AG04450 (cell line): ENCODE measurements at regions not wholly inside any gene's neighbourhood (a gene's known extent, or its start where the extent isn't known, plus 50 kb on each side); places are given as distances from the start of the nearest gene placed in this dataset.

Source experiments
- CTCF ChIA-PET: fragments of 300-600, 350-600 bp; formaldehyde crosslinking; extraction: SDS; loops from one replicate; lab custom pipeline; 2022; ENCODE audit warnings: antibody characterized with exemption, inconsistent platforms; lab: Charles Lee
- POLR2A ChIA-PET: fragments of 350-600 bp; formaldehyde crosslinking; extraction: SDS; loops from one replicate; lab custom pipeline; 2021; ENCODE audit warnings: antibody characterized with exemption, inconsistent platforms; lab: Yijun Ruan, JAX
- DNase-seq: peaks from one replicate; pipeline ENCODE4 v3.0.0-alpha.2; 2011; ENCODE audit warnings: low read depth, low spot score
- H3K27ac ChIP-seq: one replicate; pipeline ENCODE4 v1.5.1; 2012; ENCODE audit warnings: low read depth, low read length, control low read depth
- H3K27me3 ChIP-seq: one replicate; pipeline ENCODE4 v1.6.0; 2012; ENCODE audit warnings: low read length; ENCODE audit not compliant: control insufficient read depth, insufficient read depth
- H3K4me3 ChIP-seq: 2 replicates; pipeline ENCODE4 v1.5.1; 2011; ENCODE audit warnings: mild to moderate bottlenecking, low read depth, low read length, control low read depth
- H3K9me3 ChIP-seq: 2 replicates; pipeline ENCODE4 v1.5.1; 2012; ENCODE audit warnings: low read length; ENCODE audit not compliant: control insufficient read depth, insufficient read depth
- TF ChIP-seq, protein P1 (sequence below): IDR thresholded peaks from 2 replicates; pipeline ENCODE4 v1.5.1; 2011; ENCODE audit warnings: low read depth, low read length, control low read depth, inconsistent platforms

DNA sequence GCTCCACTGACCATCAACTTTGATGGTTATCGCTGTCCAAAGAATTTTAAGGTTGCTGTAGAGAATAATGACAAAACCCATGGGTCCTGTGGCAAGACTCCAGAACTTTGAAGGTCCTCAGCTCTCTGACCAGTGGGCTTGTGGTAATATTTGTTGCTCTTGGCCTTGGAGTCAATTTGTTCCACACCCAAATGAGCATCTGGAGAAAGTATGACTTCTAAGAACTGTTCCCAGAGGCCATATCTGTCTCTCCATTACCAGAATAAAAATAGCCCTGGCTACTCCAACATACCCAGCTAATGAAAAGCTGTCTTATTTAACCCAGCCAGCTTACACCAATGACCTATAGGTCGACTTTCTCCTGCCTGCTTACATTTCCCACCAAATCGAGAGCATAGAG is 466.4 kb downstream of the MEIS1 start:
- ChIA-PET CTCF (no interaction called here), POLR2A (no interaction called here)
- TF ChIP-seq, protein P1, sequence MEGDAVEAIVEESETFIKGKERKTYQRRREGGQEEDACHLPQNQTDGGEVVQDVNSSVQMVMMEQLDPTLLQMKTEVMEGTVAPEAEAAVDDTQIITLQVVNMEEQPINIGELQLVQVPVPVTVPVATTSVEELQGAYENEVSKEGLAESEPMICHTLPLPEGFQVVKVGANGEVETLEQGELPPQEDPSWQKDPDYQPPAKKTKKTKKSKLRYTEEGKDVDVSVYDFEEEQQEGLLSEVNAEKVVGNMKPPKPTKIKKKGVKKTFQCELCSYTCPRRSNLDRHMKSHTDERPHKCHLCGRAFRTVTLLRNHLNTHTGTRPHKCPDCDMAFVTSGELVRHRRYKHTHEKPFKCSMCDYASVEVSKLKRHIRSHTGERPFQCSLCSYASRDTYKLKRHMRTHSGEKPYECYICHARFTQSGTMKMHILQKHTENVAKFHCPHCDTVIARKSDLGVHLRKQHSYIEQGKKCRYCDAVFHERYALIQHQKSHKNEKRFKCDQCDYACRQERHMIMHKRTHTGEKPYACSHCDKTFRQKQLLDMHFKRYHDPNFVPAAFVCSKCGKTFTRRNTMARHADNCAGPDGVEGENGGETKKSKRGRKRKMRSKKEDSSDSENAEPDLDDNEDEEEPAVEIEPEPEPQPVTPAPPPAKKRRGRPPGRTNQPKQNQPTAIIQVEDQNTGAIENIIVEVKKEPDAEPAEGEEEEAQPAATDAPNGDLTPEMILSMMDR = no peak
- Histone ChIP-seq H3K27ac (no peak overlapping the region), H3K9me3 (no peaks in the 10 kb centered on the region), H3K4me3 (no peak overlapping the region), H3K27me3 (no peaks in the 10 kb centered on the region)
- DNase-seq = no peak

GRCh38 chr2:66903183-66903582 is 468.3 kb downstream of the MEIS1 start:
- TF ChIP-seq, protein P1 = no peak
- Histone ChIP-seq H3K4me3 (no peak overlapping the region), H3K27me3 (no peaks in the 10 kb centered on the region), H3K9me3 (no peaks in the 10 kb centered on the region), H3K27ac (no peak overlapping the region)
- ChIA-PET POLR2A (no interaction called here), CTCF (no interaction called here)
- no peak for DNase-seq

- ChIA-PET CTCF (interaction anchor here (0.9 kb wide), 1 partner anchor 1128 kb away, joined by 3 read pairs; no protein-coding TSS in a partner anchor), POLR2A (no interaction called here)
- DNase-seq = no peak
- H3K9me3 ChIP-seq = no peaks in the 10 kb centered on the region
- TF ChIP-seq, protein P1 = no peak
- no peak overlapping the region for H3K4me3 ChIP-seq
- no peaks in the 10 kb centered on the region for H3K27me3 ChIP-seq
- H3K27ac ChIP-seq = no peak overlapping the region
Measured at GRCh38 chr2:66903745-66904465, 469.0 kb downstream of the MEIS1 start.

- H3K27me3 ChIP-seq = no peaks in the 10 kb centered on the region
- ChIA-PET POLR2A (no interaction called here), CTCF (no interaction called here)
- TF ChIP-seq, protein P1 = no peak
- no peak overlapping the region for H3K4me3 ChIP-seq
- no peak for DNase-seq
- H3K27ac ChIP-seq = no peak overlapping the region
- H3K9me3 ChIP-seq = no peaks in the 10 kb centered on the region
Measured at GRCh38 chr2:66915237-66915636, 480.3 kb downstream of the MEIS1 start.

- Histone ChIP-seq H3K27me3 (no peaks in the 10 kb centered on the region), H3K9me3 (no peaks in the 10 kb centered on the region), H3K4me3 (no peak overlapping the region), H3K27ac (no peak overlapping the region)
- POLR2A ChIA-PET = no interaction called here
- TF ChIP-seq, protein P1 = no peak
- CTCF ChIA-PET = no interaction called here
- DNase-seq = no peak
Measured at GRCh38 chr2:66919286-66919685, 477.8 kb upstream of the ETAA1 start.
